A549 (cell line): ENCODE measurements at regions not wholly inside any gene's neighbourhood (a gene's known extent, or its start where the extent isn't known, plus 50 kb on each side); places are given as distances from the start of the nearest gene placed in this dataset.

Experiments
- ATAC-seq, 2 experiments: fragments of 200-7000 bp in 1 of 2; fragments of >200 bp in 1 of 2; cut with Nextera tagmentation in 1 of 2; cut with Tn5 transposase in 1 of 2; 3 replicates each; pipeline versions ENCODE4 v1.8.0 to v1.9.1; 2018 to 2020; ENCODE audit warnings: mild to moderate bottlenecking in 1 of 2, moderate library complexity in 1 of 2
- CTCF ChIA-PET: fragments of 300-600 bp; sonication (Branson Sonifier 250); formaldehyde crosslinking; extraction: SDS; loops from one replicate; lab custom pipeline; 2021; ENCODE audit warnings: antibody characterized with exemption, inconsistent platforms; lab: Yijun Ruan, JAX
- POLR2A ChIA-PET: fragments of 350-600 bp; formaldehyde crosslinking; extraction: SDS; loops from one replicate; lab custom pipeline; 2021; ENCODE audit warnings: antibody characterized with exemption, inconsistent platforms; lab: Yijun Ruan, JAX
- DNase-seq, 2 experiments: peaks; one replicate each; pipeline versions ENCODE4 v3.0.0 to v3.0.0-alpha.2; 2011 to 2016; ENCODE audit warnings: low read depth in 1 of 2, low spot score in 1 of 2
- FAIRE-seq: peaks from 2 replicates; lab custom pipeline; 2011; peaks lifted over from hg19 to GRCh38; lab: Jason Lieb, UNC
- H3K27ac ChIP-seq, 2 experiments: fragments of >200 bp; sonication (Bioruptor Twin); formaldehyde crosslinking; 3 replicates each; pipeline ENCODE4 v1.5.1; 2016 to 2017
- H3K4me1 ChIP-seq: fragments of >200 bp; sonication (Bioruptor Twin); formaldehyde crosslinking; 3 replicates; pipeline ENCODE4 v1.6.1; 2016
- H3K4me2 ChIP-seq: fragments of >200 bp; sonication (Bioruptor Twin); formaldehyde crosslinking; 3 replicates; pipeline ENCODE4 v1.6.1; 2016
- H3K4me3 ChIP-seq: fragments of >200 bp; sonication (Bioruptor Twin); formaldehyde crosslinking; 3 replicates; pipeline ENCODE4 v1.5.1; 2016
- H3K9me3 ChIP-seq: fragments of >200 bp; sonication (Bioruptor Twin); formaldehyde crosslinking; 3 replicates; pipeline ENCODE4 v1.6.1; 2016
- BCL3 ChIP-seq: fragments of >200 bp; sonication (Bioruptor Twin); formaldehyde crosslinking; IDR thresholded peaks from 3 replicates; pipeline ENCODE4 v1.6.1; 2016
- BHLHE40 ChIP-seq: IDR thresholded peaks from 2 replicates; pipeline ENCODE4 v1.6.1; 2012; ENCODE audit warnings: low read depth, low read length, inconsistent platforms
- CBX8 ChIP-seq: fragments of 200-600 bp; sonication (generic); IDR thresholded peaks from 2 replicates; pipeline ENCODE4 v1.6.1; 2016
- CHD2 ChIP-seq: fragments of 150-350 bp; IDR thresholded peaks from 2 replicates; pipeline ENCODE4 v1.6.1; 2014; ENCODE audit warnings: low read length; ENCODE audit not compliant: partially characterized antibody
- CHD4 ChIP-seq: fragments of 200-600 bp; sonication (generic); IDR thresholded peaks from 2 replicates; pipeline ENCODE4 v1.6.1; 2016; ENCODE audit warnings: antibody characterized with exemption, mild to moderate bottlenecking, borderline replicate concordance
- CTCF ChIP-seq: fragments of >200 bp; sonication (Bioruptor Twin); formaldehyde crosslinking; IDR thresholded peaks from 3 replicates; pipeline ENCODE4 v1.5.1; 2016
- ELK1 ChIP-seq: fragments of 150-350 bp; IDR thresholded peaks from 2 replicates; pipeline ENCODE4 v1.6.1; 2014; ENCODE audit warnings: low read depth, mild to moderate bottlenecking, low read length
- EP300 ChIP-seq, 2 experiments: fragments of >200 bp; sonication (Bioruptor Twin); formaldehyde crosslinking; IDR thresholded peaks; 2 replicates in 1 of 2; 3 replicates in 1 of 2; pipeline ENCODE4 v1.6.1; 2016 to 2017
- HES2 ChIP-seq: fragments of >200 bp; sonication (Bioruptor Twin); formaldehyde crosslinking; IDR thresholded peaks from 2 replicates; pipeline ENCODE4 v1.6.1; 2016
- HMGXB4 ChIP-seq: fragments of 250-450 bp; sonication (Bioruptor Pico); IDR thresholded peaks from 2 replicates; pipeline ENCODE4 v1.5.0; 2021; ENCODE audit warnings: mild to moderate bottlenecking, moderate library complexity, borderline replicate concordance
- HOXB13 ChIP-seq: fragments of 250-450 bp; sonication (Bioruptor Pico); IDR thresholded peaks from 2 replicates; pipeline ENCODE4 v1.5.0; 2020; ENCODE audit warnings: low read depth, mild to moderate bottlenecking, moderate library complexity
- MAFK ChIP-seq: fragments of 450-650 bp; IDR thresholded peaks from 2 replicates; pipeline ENCODE4 v1.6.1; 2014; ENCODE audit not compliant: partially characterized antibody
- NFE2L2 ChIP-seq: fragments of 150-350 bp; conservative IDR thresholded peaks from 2 replicates; pipeline ENCODE4 v1.6.1; 2014; ENCODE audit warnings: low read length
- PHF8 ChIP-seq: fragments of 200-600 bp; sonication (generic); IDR thresholded peaks from 2 replicates; pipeline ENCODE4 v1.6.1; 2016; ENCODE audit warnings: low read depth, mild to moderate bottlenecking, antibody characterized with exemption, moderate library complexity, borderline replicate concordance
- RAD21 ChIP-seq, 2 experiments: fragments of >200 bp in 1 of 2; sonication (Bioruptor Twin) in 1 of 2; formaldehyde crosslinking in 1 of 2; IDR thresholded peaks in 1 of 2; conservative IDR thresholded peaks in 1 of 2; 2 replicates in 1 of 2; 3 replicates in 1 of 2; pipeline ENCODE4 v1.6.1; 2012 to 2018; ENCODE audit warnings: inconsistent platforms in 1 of 2
- RFX5 ChIP-seq: fragments of 450-650 bp; IDR thresholded peaks from 2 replicates; pipeline ENCODE4 v1.7.1; 2014; ENCODE audit warnings: antibody characterized with exemption, mild to moderate bottlenecking, moderate library complexity
- SREBF2 ChIP-seq: fragments of 450-650 bp; IDR thresholded peaks from 2 replicates; pipeline ENCODE4 v1.6.1; 2014; ENCODE audit warnings: mild to moderate bottlenecking, moderate library complexity
- ZC3H11A ChIP-seq: fragments of 450-650 bp; IDR thresholded peaks from 2 replicates; pipeline ENCODE4 v1.6.1; 2014; ENCODE audit warnings: antibody characterized with exemption, mild to moderate bottlenecking
- WGBS: methylation state at CpG from one replicate; pipeline ENCODE4 v1.1.6; 2017; ENCODE audit errors: missing lambda C conversion rate; 5-methylcytosine and 5-hydroxymethylcytosine counted together
- TF ChIP-seq, protein P1 (sequence below): IDR thresholded peaks from 2 replicates; pipeline ENCODE4 v1.6.1; 2012; ENCODE audit warnings: low read depth, borderline replicate concordance

DNA sequence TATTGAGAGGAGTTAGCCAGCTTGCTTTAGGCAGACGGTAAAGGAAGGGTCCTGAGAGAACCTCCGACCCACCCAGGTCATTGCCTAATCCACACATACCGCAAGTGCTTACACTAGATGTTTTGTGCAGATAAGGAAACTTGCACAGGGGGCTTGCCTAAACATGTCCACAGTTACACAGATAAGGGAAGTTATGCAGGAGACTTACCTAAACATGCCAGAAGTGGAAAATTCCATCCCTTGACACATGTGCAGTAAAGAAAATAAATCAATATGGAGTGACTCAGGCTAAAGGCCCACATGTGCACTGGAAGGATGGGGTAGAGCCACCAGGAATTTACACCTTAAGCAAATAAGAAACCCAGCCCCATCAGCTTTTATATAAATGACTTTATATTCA, 232.8 kb upstream of the HDX start:
- TF ChIP-seq PHF8 (no peak), CHD4 (no peak), RFX5 (no peak)
- no peak overlapping the region for H3K4me2 ChIP-seq
- ChIA-PET CTCF (no interaction called here), POLR2A (no interaction called here)
- H3K4me3 ChIP-seq: no peak overlapping the region
- DNase-seq (no peak), ATAC-seq (no peak), FAIRE-seq (no peak)
- WGBS: 47% methylated on average over 3 of the region's 3 CpGs
- no peaks in the 10 kb centered on the region for H3K4me1 ChIP-seq
- H3K27ac ChIP-seq: no peak overlapping the region
- no peaks in the 10 kb centered on the region for H3K9me3 ChIP-seq

- no peaks in the 10 kb centered on the region for H3K9me3 ChIP-seq
- 6% methylated on average over 4 of the region's 4 CpGs for WGBS
- no peak for DNase-seq
- ATAC-seq: no peak
- TF ChIP-seq BHLHE40 (no peak), NFE2L2 (no peak), SREBF2 (no peak), CHD4 (no peak), ZC3H11A (no peak), EP300 (IDR thresholded peaks at IDR 0.05) (no peak), HES2 (no peak), MAFK (no peak), CHD2 (no peak), HOXB13 (CRISPR knock-in tag) (no peak), CTCF (no peak), RAD21 (conservative IDR thresholded peaks at IDR 0.05 in 1 of 2, IDR thresholded peaks at IDR 0.05 in 1 of 2) (no peak), ELK1 (no peak), HMGXB4 (no peak), BCL3 (no peak), CBX8 (no peak)
- TF ChIP-seq, protein P1, sequence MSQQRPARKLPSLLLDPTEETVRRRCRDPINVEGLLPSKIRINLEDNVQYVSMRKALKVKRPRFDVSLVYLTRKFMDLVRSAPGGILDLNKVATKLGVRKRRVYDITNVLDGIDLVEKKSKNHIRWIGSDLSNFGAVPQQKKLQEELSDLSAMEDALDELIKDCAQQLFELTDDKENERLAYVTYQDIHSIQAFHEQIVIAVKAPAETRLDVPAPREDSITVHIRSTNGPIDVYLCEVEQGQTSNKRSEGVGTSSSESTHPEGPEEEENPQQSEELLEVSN: no peak
- CTCF ChIA-PET: interaction anchor here (0.8 kb wide), 1 partner anchor 8 kb away, joined by 5 read pairs; no protein-coding TSS in a partner anchor
- FAIRE-seq: no peak
- no peak overlapping the region for H3K4me3 ChIP-seq
- POLR2A ChIA-PET: no interaction called here
- H3K4me1 ChIP-seq: no peaks in the 10 kb centered on the region
- H3K4me2 ChIP-seq: no peak overlapping the region
- H3K27ac ChIP-seq: no peak overlapping the region
Measured at GRCh38 chrX:84737471-84737871, 235.2 kb upstream of the HDX start.
